ENCODE measurements at regions not wholly inside any gene's neighbourhood (a gene's known extent, or its start where the extent isn't known, plus 50 kb on each side); places are given as distances from the start of the nearest gene placed in this dataset.

- intact Hi-C loops (cut with micrococcal nuclease) (no loop called here), dilution Hi-C loops (cut with MboI; ENCODE audit: extremely low pct_ligation_motif_present, low sequenced_read_pairs) (no loop called here)
- DNase-seq (ENCODE audit: low read depth, low spot score) (no peak), FAIRE-seq (no peak)
- H3K4me2 ChIP-seq (ENCODE audit: insufficient read depth, low read length) = no peak overlapping the region
- no peaks in the 10 kb centered on the region for H3K79me2 ChIP-seq (ENCODE audit: control insufficient read depth, insufficient read depth, low read length)
- TF ChIP-seq POLR2AphosphoS5 (IDR thresholded peaks at IDR 0.05; ENCODE audit: insufficient read depth, low read depth, low read length) = no peak
- no peak for TF ChIP-seq MYC (IDR thresholded peaks at IDR 0.05; ENCODE audit: low read depth, low read length)
- TF ChIP-seq MAX (IDR thresholded peaks at IDR 0.05; ENCODE audit: insufficient read depth, insufficient read length) = no peak
- TF ChIP-seq JUN (IDR thresholded peaks at IDR 0.05; ENCODE audit: borderline replicate concordance, insufficient read depth, insufficient read length, low read depth) = no peak
- no peak for TF ChIP-seq FOS (IDR thresholded peaks at IDR 0.05; ENCODE audit: borderline replicate concordance, insufficient read depth, low read length)
- no peak for TF ChIP-seq EZH2 (IDR thresholded peaks at IDR 0.05; ENCODE audit: borderline replicate concordance, low read depth, low read length, severe bottlenecking)
- no peak for TF ChIP-seq CTCF (IDR thresholded peaks at IDR 0.05; ENCODE audit: extremely low read depth in 1 of 2, insufficient read depth in 1 of 2, low read depth in 1 of 2, low read length in 2 of 2)
- TF ChIP-seq POLR2A (IDR thresholded peaks at IDR 0.05; ENCODE audit: low read depth, low read length) = no peak
- TF ChIP-seq GATA2 (IDR thresholded peaks at IDR 0.05; ENCODE audit: insufficient read depth, insufficient read length, low read depth, low read length) = no peak
- CTCF ChIA-PET = interaction anchor here (1.2 to 1.8 kb wide), 4 partner anchors 8 to 30 kb away, joined by 3 to 7 read pairs (median 4); no protein-coding TSS in a partner anchor
- no peaks in the 10 kb centered on the region for H3K27me3 ChIP-seq (ENCODE audit: control insufficient read depth in 2 of 2, insufficient read depth in 2 of 2, low read length in 2 of 2)
- no peaks in the 10 kb centered on the region for H3K9me1 ChIP-seq (replicated peaks; ENCODE audit: control insufficient read depth, extremely low read depth, insufficient read depth, low read length)
- H3K36me3 ChIP-seq (ENCODE audit: control insufficient read depth in 2 of 2, extremely low read depth in 1 of 2, insufficient read depth in 2 of 2, low read length in 2 of 2) = no peaks in the 10 kb centered on the region
- H3K27ac ChIP-seq (ENCODE audit: insufficient read depth, low read depth, low read length) = no peak overlapping the region
- H4K20me1 ChIP-seq (replicated peaks; ENCODE audit: control insufficient read depth, extremely low read depth, insufficient read depth, low read length) = no peaks in the 10 kb centered on the region
- no peak overlapping the region for H3K9ac ChIP-seq (replicated peaks; ENCODE audit: extremely low read depth, insufficient read depth, low read length)
- BruUV-seq (replicated peaks) = no TSS peak
- no peak overlapping the region for H2AFZ ChIP-seq (ENCODE audit: low read depth, low read length)
- H3K9me3 ChIP-seq (replicated peaks; ENCODE audit: control insufficient read depth, insufficient read depth, low read length) = no peaks in the 10 kb centered on the region
- no peak overlapping the region for H3K4me3 ChIP-seq (replicated peaks in 1 of 3; ENCODE audit: insufficient read depth in 1 of 3, low read depth in 1 of 3, low read length in 3 of 3)
- POLR2A ChIA-PET = no interaction called here
- peaks cover 4% of the 10 kb centered on the region for H3K4me1 ChIP-seq (ENCODE audit: control insufficient read depth, extremely low read depth, insufficient read depth, low read length)
Measured at GRCh38 chr6:82035526-82035925, 212.0 kb downstream of the IBTK start.

All from endothelial cell of umbilical vein (primary cell).